ENCODE measurements at regions not wholly inside any gene's neighbourhood (a gene's known extent, or its start where the extent isn't known, plus 50 kb on each side); places are given as distances from the start of the nearest gene placed in this dataset.
A peak's percentile ranks its signal among the peaks of the same experiment; 100 is the strongest.

DNA sequence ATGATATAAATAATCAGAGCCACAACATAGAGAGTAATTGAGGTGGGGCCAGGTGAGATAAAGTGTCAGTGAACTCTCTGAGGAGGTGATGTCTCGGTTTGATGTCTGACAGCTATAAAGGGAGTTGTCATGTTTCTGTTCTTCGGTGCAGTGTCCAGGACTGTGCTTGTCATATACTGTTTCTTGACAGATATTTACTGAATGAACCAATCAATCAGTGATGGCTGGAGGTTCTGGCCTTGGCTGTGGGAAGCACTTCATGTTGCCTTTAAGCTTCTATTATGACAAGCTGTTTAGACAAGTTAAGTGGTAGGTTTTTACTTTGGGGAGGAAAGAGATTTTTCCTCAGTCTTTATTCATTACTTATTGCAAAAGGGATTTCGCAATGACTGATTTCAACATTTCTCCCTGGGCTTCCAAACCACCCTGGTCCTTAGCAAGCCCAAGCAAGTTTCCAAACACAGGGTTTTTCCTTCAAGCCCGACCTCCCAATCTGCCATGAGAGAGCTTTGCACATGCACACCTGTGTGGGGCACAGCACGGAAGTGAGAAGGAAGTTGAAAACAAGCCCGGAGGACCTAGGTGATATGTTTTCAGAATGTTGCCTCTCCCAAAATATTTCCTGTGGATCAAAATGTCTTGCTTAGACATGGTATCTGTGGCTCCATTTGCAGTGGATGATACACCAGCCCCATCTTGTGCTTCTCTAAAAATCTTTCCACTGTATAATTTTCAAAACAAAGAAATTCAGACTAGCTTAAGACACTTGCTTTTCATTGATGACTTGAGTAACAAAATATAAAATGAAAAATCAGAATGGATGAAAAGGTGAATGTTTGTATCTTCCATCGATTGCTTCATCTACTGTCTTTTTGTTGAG lies 567.3 kb upstream of the BTBD3 start:
- peak; percentile 38 for DNase-seq (ENCODE audit: low read depth, low spot score)

DNA sequence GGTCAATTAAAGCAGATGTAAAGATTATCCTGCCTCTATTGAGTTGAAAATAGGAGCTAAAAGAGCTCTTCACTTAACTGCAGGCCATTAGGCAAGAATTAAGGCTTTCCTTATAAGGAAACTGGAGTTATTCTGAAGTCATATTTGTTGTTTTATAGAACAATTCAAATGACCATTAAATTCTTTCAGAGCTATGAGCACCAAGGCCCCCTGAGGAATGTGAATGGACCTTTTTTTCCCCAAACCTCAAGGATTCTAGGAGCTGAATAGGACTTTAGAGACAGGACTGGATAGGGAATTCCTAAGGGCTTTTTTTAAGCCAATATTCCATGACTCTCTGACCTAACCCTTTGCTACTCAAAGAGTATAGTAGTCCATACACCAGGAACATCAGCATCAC lies 565.7 kb upstream of the BTBD3 start:
- peak; percentile 58 for DNase-seq (ENCODE audit: low read depth, low spot score)

DNA sequence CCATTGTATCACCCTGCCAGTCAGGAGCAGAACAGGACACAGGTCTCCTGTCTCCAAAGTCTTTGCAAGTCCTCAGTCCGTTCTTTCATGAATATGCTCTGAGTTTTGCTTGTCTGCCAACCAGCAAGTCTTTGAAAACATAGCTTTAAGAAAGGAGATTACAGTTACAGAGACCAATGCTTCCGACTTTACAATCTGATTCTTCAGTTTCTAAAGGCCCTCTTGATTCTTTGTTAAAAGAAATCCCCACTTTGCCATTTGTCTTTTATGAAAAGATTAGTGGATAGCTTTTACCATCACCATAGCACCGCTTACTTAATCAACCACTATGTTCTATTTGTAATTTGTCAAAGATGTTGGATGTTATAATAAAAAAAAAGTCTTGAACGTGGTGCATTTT lies 562.8 kb upstream of the BTBD3 start:
- no peak for DNase-seq (ENCODE audit: low read depth, low spot score)

DNA sequence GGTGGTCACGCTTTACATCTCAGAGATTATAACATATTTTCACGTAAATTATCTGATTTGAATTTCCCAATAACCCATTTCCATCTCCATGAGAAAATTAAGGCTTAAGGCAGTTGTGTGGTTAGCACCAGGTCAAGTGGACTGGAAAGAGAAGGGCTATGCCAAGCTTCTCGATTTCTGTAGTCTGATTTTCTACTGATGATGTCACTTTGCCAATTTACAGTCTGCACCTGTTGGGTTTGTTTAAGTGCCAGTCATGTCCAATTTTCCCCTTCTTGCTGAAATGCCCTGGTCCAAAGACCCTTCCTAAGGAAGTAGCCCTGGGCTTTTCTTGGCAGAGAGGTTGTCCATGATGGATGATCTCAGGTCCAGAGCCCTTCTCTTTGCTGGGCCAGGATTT lies 562.3 kb upstream of the BTBD3 start:
- DNase-seq (ENCODE audit: low read depth, low spot score), result no peak

DNA sequence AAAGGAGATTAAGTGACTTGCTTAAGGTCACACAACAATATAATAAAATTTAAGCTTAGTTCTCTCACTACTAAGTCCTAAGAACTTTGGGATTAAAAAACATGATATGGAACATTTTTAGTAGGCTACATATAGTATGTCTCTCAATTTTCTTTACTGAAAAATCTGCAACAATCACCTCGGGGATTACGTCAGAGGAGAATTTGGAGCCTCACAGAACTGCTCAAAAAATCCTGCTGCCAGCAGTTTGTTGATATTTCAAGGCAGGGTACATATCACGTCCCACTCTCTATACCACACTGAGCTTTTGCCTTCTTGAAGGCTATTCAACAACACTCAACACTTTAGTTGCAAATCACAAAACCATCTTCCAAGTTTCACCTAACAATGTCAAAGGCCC lies 561.6 kb upstream of the BTBD3 start:
- DNase-seq (ENCODE audit: low read depth, low spot score), result no peak

DNA sequence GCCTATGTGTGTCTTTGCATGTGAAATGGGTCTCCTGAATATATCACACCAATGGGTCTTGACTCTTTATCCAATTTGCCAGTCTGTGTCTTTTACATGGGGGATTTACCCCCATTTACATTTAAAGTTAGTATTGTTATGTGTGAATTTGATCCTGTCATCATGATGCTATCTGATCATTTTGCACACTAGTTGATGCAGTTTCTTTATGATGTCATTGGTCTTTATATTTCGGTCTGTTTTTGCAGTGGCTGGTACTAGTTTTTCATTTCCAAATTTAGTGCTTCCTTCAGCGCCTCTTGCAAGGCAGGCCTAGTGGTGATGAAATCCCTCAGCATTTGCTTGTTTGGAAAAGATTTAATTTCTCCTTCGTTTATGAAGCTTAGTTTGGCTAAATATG lies 555.2 kb upstream of the BTBD3 start:
- DNase-seq (ENCODE audit: low read depth, low spot score), result no peak

DNA sequence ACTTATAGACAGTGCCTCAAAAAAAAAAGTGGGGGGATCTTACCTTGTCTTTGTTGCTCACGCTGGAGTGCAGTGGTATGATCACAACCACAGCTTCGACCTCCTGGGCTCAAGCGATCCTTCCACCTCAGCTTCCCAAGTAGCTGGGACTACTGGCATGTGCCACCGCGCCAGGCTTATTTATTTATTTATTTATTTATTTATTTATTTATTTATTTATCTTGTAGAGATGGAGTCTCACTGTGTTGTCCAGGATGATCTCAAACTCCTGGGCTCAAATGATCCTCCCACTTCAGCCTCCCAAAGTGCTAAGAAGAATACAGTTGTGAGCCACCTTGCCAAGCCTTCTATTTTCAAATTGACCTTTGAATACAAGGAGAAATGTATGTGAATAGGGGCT lies 553.0 kb upstream of the BTBD3 start:
- no peak for DNase-seq (ENCODE audit: low read depth, low spot score)

DNA sequence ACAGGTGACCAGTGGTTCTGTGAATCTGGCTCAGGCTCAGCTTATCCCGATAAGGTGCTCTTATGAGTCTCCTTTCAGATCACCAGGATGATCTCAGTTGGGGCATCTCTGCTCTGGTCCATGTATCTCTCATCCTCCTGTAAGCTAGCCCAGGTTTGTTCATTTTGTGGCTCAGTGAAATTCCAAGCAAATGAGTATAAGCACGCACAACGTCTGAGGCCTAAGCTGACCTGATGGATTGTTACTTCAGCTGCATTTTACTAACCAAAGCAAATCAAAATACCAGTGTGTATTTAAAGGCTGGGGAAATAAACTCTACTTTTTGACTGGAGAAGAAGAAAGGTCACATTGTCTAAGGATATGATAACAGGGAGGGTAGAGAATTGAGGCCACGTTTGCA lies 551.0 kb upstream of the BTBD3 start:
- peak; percentile 61 for DNase-seq (ENCODE audit: low read depth, low spot score)

DNA sequence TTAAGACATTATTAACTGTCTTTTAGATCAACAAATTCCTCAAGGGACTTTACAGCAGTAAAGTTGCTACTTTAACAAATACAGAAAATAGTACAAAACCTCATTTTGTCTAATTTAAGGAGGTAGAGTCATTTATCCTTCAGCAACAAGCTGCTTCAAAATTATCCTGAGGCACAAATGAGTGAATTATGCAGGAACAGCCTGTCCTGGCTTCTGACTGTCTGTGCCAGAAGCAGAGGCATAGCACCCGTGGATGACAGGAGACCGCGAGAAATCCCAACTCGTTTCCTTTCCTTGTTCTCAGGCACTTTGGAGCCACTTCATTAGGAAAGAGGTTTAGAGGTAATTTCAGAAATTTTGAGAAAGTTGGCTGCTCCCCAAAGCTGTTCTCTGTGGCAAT lies 549.2 kb upstream of the BTBD3 start:
- no peak for DNase-seq (ENCODE audit: low read depth, low spot score)

DNA sequence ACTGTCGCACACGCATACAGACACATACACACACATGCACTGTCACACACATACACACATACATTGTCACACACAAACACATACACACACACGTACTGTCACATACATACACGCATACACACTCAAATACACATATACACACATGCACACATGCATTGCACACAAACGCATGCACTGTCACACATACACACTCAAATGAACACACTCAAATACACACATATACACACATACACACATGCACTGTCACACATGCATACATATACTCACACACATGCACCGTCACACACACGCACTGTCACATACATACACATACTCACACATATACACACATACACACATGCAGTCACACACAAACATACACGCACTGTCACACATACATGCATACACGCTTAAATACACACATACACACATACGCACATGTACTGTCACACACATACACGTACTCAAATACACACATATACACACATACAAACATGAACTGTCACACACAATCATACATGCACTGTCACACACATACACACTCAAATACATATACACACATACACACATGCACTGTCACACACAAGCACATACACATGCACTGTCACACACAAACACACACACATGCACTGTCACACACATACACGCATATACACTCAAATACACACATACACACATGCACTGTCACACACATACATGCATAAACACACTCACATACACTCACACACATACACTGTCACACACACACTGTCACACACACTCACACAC lies 548.6 kb upstream of the BTBD3 start:
- no peak for DNase-seq (ENCODE audit: low read depth, low spot score)

DNA sequence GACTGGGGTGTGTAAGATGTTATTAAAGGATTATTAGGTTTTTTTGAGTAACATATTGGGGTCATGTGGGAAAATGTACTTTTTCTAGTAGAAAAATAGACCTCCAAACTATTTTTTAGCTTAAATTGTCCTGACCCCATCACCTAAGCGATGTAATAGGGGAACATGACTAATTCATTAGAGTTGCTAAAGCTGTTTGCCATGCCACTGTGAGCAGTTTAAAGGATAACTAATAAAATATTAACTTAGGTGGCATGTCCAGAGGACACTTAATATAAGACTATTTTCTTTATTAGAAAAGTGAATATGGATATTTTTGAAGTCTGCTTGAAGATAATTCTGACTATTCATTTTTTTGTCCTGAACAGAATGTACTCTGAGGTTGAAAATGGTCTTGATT lies 545.9 kb upstream of the BTBD3 start:
- DNase-seq (ENCODE audit: low read depth, low spot score), result no peak

DNA sequence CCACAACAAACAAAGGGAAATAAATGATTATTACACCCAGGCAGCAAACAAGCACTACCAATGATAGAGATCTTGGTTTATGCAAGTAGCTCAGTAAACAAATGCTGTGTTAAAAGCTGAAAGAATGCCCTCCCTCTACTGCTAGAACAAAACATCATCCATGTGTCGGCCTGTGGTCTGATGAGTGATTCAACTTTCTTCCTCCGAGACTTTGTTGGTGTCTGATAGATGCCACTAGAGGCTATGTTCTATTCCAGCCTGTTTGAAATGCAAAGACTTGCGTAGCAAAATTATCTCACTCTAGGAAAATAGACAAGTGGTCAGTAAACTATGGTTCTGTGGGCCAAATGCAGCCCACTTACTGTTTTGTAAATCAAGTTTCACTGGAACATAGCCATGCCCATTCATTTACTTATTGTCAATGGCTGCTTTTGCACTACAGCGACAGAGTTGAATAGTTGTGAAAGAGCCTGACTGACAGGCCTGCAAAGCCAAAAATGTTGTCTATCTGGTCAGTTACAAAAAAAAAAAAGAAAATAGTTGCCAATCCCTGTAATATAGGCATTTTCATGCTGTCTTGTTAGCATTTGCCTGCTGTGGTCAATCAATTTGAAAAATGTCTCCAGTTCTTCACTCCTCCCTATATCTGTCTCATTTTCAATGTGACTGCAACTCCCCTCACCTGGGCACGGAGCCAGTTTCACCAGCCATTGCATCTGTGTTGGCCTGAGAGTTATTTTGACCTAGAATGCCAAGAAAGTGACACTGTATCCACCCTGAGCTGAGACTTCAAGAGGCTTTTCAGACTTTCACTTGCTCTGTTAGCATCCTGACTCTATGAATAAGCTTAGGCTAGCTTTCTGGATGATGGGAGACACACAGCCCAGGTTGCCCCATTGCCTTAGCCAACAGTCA lies 544.6 kb upstream of the BTBD3 start:
- DNase-seq (ENCODE audit: low read depth, low spot score), result peak; percentile 79

DNA sequence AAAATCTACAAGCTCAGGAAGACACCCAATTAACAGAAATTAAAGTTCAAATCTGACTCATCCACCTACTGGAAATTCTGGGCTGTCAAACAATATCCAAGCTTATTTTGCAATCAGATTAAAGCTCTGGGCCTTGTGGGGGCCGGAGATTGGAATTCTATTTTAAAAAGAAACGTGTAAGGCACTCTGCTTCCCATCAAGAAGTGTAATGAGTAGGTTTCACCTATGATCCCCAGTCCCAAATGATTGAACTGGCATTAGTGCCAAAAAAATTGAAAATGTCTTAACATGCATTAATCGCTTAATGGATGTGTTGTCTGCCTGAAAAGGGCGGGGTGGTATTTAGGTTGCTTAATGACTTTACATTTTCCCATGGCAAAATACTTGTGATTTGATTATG lies 542.4 kb upstream of the BTBD3 start:
- DNase-seq (ENCODE audit: low read depth, low spot score), result no peak

DNA sequence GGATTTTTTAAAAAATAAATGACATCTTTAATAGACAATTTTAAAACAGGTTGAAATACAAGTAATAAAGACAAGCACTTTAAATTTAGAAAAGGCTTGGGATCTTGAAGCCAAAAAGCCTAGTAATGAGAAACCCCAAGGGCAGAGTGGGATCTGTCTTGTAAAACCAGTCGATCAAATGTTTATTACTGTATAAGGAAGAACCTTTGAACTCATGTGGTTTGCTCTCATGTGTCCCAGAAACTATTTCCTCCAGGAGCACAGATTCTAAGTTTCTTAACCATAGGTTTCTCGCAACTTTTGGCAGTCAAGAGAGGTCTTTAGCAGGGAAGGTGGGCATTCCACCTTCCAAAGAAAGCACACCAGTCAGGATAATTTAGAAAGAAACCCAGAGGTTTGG lies 541.7 kb upstream of the BTBD3 start:
- DNase-seq (ENCODE audit: low read depth, low spot score), result no peak

DNA sequence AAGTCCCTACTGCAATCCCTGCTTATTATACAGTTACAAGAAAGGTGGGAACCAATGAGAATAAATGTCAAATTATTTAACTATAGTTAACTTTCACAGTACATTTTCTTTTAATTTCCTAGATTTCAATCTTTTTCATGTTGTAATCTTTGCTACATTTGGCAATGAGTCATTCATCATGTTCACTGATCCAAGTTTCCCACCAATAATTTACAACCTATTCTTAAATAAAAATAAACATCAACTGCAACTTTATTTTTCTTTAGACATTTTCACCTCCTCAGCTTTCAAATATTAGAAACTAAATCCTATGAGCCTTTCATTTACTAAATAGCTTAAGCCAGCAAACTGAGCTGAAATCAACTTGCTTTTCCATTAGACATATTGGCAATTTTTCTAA lies 541.3 kb upstream of the BTBD3 start:
- no peak for DNase-seq (ENCODE audit: low read depth, low spot score)

DNA sequence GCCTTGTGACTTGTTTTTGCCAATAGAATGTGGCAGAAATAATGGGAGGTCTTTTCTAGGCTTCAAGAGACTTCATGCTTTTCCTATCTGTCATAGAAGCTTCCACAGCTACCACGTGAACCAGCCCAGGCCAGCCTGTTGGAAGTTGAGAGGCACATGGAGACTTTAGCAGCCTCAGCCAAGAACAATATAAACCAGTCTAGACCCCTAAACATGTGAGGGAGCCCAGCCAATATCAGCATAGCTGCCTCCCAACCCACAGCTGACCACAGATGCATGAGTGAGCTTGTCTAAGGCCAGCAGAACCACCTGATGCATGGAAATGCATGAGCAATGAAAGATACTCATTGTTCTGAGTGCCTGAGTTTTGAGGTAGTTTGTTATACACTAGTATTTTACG lies 540.7 kb upstream of the BTBD3 start:
- DNase-seq (ENCODE audit: low read depth, low spot score), result peak; percentile 93

DNA sequence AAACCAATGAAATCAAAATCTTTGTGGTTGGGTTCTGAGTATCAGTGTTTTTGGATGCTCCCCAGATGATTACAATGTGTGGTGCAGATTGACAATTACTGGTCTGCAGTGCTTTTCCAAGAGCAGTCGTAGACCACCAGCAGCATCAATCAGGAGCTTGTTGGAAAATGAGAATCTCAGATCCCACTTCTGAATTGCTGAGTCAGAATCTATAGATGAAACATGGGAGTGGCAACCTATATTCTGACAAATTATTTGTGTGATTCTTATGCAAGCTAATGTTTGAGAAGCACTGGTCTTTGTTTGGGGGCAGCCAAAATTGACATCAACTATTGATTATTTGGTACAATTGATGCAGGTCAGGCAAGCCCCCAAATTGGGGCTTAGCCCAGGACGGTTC lies 539.9 kb upstream of the BTBD3 start:
- DNase-seq (ENCODE audit: low read depth, low spot score), result no peak

DNA sequence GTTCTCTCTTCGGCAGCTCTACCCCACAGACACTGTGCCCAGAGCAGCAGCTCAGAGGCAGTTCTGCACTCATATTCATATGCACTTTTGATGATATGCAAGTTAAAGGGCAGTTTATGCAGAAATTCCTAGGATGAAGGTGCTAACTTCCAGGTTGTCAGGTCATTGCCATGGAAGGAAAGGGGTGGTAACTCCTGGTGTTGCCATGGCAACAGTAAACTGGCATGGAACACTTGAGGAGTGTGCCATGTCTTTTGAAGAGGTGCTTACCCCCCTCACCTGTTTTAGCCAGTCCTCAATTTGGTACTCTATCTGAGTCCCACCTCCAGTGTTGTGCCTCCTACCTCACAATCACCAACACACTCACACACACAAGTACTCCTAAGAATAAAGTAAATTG lies 539.4 kb upstream of the BTBD3 start:
- DNase-seq (ENCODE audit: low read depth, low spot score), result no peak

DNA sequence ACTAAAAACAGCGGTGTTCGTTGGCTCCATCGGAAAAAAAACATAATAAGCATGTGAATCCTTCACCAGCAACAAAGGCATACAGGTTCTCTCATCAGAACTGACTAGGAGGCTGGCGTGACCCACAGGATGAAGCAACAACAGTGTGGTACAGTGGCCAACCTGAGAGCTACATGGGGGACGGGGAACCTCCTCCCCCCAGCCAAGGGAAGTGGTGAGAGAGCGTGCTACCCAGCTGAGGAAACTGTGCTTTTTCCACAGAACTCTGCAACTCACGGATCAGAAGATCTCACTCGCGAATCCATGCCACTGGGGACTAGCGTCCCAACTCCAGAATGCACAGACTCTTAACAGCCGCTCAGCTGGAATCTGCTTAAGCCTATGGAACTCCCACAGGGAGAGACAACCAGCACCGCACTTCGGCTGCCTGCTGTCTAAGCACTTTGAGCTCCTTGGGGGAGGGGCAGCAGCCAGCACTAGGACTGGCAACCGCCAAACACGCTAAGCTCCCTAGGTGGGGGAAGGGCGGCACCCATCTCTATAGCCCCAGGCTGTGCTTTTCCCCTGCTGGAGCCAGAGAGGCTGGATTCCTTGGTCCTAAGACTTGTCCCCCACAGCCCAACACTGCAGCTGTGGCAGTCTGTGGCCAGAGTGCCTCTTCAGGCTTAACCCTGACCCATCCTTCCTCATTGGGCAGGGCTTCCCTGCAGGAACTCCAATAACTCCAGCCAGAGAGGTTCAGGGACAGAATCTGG lies 538.3 kb upstream of the BTBD3 start:
- DNase-seq (ENCODE audit: low read depth, low spot score), result no peak

DNA sequence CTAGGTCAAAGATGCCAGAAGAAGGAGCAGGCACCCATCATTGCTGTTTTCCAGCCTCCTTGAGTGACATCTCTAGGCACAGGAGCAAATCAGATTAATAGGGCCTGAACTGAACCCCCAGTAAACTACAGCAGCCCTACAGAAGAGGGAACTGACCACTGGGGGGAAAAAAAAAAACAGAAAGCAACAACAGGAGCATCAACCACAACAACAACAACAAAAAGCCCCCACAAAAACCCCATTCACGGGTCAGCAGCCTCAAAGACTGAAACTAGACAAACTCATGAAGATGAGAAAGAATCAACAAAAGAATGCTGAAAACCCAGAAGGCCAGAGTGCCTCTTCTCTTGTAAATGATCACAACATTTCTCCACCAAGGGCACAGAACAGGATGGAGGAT lies 537.4 kb upstream of the BTBD3 start:
- no peak for DNase-seq (ENCODE audit: low read depth, low spot score)

DNA sequence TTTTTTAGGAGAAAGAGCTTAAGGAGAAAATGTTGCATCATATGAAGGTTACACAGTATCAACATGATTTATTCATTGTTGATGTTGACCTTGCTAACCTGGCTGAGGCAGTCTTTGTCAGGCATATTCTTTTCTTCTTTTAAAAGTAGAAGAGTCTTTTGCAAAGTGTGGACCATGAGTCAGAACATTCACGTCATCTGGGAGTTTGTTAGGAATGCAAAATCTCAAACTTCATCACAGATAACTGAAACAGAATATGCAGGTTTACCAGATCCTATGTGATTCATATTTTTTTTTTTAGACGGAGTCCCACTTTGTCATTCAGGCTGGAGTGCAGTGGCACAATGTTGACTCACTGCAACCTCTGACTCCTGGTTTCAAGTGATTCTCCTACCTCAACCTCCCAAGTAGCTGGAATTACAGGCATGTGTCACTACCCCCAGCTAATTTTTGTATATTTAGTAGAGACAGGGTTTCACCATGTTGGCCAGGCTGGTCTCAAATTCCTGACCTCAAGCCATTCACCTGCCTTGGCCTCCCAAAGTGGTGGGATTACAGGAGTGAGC lies 530.4 kb upstream of the BTBD3 start:
- peak; percentile 78 for DNase-seq (ENCODE audit: low read depth, low spot score)

Data from astrocyte of the hippocampus (primary cell).